Mucosa of stomach (tissue), 1 donor: ENCODE measurements at regions not wholly inside any gene's neighbourhood (a gene's known extent, or its start where the extent isn't known, plus 50 kb on each side); places are given as distances from the start of the nearest gene placed in this dataset.

Source experiments
- H3K27me3 ChIP-seq: one replicate; pipeline ENCODE4 v1.7.0; 2013; ENCODE audit warnings: mild to moderate bottlenecking, low read length; ENCODE audit not compliant: control insufficient read depth, insufficient read depth
- H3K36me3 ChIP-seq: one replicate; pipeline ENCODE4 v1.7.0; 2013; ENCODE audit warnings: low read length; ENCODE audit not compliant: control insufficient read depth, insufficient read depth
- H3K4me1 ChIP-seq: one replicate; pipeline ENCODE4 v1.7.0; 2013; ENCODE audit warnings: mild to moderate bottlenecking, low read length; ENCODE audit not compliant: control insufficient read depth, insufficient read depth
- H3K4me3 ChIP-seq: one replicate; pipeline ENCODE4 v1.7.0; 2013; ENCODE audit warnings: low read length
- H3K9ac ChIP-seq: one replicate; pipeline ENCODE4 v1.7.0; 2013; ENCODE audit warnings: mild to moderate bottlenecking, low read length, moderate library complexity
- H3K9me3 ChIP-seq: one replicate; pipeline ENCODE4 v1.7.0; 2013; ENCODE audit warnings: mild to moderate bottlenecking, low read length, moderate library complexity; ENCODE audit not compliant: control insufficient read depth
- donor health status: Pancreatic carcinoma.

DNA sequence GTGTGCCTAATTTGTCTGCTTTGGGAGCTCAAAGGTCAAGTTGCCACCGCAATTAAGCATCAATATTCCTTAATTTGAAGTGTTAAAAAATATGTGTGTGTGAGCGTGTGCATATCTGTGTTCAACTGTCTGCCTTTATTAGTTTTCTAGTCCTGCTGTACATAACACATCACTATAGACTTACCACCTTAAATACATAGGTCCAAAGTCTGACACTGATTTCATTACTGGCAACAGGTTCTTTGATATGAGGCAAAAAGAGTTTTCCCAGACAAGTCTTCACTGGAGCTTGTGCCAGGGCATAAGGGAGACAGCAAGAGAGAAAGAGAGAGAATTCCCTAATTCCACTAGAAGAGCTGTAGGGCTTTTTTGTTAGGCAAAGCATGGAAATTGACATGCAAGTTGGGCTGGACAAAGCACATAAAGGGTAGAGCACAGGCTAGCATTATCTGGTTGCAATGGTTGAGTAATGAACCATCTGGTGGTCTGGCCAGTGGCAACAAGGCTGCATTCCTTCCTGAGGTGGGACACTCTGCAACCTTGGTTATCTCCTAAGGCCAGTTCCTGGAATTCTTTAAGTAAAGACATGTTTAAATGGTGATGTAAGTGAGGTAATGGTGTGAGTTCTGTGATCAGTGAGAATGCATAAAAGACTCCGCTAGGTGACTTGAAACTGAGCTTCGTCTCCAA, 457.2 kb upstream of the ADAMTS5 start:
- no peaks in the 10 kb centered on the region for H3K9me3 ChIP-seq
- no peaks in the 10 kb centered on the region for H3K27me3 ChIP-seq
- H3K9ac ChIP-seq: no peak overlapping the region
- H3K4me1 ChIP-seq: no peaks in the 10 kb centered on the region
- no peaks in the 10 kb centered on the region for H3K36me3 ChIP-seq
- H3K4me3 ChIP-seq: no peak overlapping the region

DNA sequence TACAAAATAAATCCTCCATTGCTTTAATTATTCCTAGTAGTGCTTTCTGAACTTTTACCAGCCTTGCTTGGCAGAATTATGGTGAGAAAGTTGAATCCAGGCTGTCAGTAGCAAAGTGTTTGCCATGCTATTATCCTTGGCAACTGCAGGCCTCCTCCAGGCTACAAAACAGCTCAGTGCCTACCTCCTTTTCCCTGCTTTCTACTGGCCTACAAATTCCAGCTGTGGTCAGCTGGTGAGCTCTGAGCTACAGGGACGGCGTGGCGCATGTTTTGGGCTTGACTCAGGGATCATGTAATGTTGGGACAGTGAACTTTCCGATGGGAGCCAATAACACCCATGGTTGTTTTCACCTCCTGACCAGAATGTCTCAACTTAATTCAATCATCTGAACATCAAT, 456.1 kb upstream of the ADAMTS5 start:
- H3K9me3 ChIP-seq: no peaks in the 10 kb centered on the region
- no peaks in the 10 kb centered on the region for H3K27me3 ChIP-seq
- H3K4me1 ChIP-seq: no peaks in the 10 kb centered on the region
- no peak overlapping the region for H3K4me3 ChIP-seq
- no peaks in the 10 kb centered on the region for H3K36me3 ChIP-seq
- H3K9ac ChIP-seq: no peak overlapping the region

DNA sequence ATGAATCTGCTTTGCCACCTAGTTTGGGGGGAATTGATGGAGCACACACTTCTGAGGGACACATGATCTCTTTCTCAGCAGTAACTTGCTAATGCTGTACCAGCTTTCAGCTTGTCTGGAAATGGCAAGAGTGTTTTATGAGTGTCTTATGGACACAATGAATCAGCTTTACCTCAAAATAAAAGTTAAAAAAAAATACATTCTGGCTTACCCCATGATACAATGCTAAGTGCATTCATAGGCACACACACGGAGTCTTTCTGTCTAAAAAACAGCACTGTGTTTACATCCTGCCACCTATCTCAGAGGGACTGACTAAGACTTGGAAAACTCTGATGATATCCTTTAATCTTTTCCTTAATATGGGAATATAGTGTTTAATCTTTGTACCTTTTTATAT, 455.5 kb upstream of the ADAMTS5 start:
- no peaks in the 10 kb centered on the region for H3K4me1 ChIP-seq
- H3K36me3 ChIP-seq: no peaks in the 10 kb centered on the region
- H3K4me3 ChIP-seq: no peak overlapping the region
- H3K9me3 ChIP-seq: no peaks in the 10 kb centered on the region
- H3K9ac ChIP-seq: no peak overlapping the region
- H3K27me3 ChIP-seq: no peaks in the 10 kb centered on the region

DNA sequence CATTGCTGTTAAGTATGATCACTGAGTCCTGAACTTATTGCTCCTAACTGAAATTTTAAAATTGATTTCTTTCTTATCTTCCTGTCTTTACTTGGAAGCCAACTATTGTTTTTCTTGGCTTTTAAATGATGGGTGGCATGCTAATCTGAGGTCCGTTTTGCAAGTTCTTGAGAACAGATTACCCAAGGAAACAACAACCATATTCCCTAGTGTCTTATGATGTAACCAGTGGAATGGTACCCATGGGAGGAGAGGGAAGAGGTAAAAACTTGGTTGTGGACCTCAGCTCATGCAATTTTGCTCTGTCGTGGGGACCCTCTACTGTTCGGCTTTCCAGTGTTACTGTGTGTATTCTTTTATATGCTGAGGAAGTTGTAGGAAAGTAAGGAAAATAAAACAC, 454.8 kb upstream of the ADAMTS5 start:
- Histone ChIP-seq H3K9ac (no peak overlapping the region), H3K36me3 (no peaks in the 10 kb centered on the region), H3K4me1 (no peaks in the 10 kb centered on the region), H3K27me3 (no peaks in the 10 kb centered on the region), H3K9me3 (no peaks in the 10 kb centered on the region), H3K4me3 (no peak overlapping the region)

DNA sequence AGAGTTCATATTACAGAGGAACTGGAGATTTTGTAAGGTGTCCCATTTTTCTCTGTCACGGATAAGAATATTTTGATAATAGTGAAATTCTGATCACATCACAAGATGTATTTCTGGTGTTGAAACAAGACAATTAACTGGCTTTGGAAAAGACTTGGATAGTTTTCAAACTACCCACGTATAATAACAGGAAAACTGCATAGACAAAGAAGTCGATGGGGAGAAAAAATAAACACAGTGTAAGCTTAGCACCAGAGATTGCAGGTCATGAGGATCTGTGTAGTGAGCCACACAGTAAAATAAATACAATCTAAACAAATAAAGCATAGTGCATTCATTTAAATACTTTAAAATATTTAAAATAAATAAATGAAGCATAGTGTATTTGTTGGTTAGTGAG, 452.3 kb upstream of the ADAMTS5 start:
- Histone ChIP-seq H3K9me3 (no peaks in the 10 kb centered on the region), H3K4me1 (no peaks in the 10 kb centered on the region), H3K9ac (no peak overlapping the region), H3K4me3 (no peak overlapping the region), H3K27me3 (no peaks in the 10 kb centered on the region), H3K36me3 (no peaks in the 10 kb centered on the region)

DNA sequence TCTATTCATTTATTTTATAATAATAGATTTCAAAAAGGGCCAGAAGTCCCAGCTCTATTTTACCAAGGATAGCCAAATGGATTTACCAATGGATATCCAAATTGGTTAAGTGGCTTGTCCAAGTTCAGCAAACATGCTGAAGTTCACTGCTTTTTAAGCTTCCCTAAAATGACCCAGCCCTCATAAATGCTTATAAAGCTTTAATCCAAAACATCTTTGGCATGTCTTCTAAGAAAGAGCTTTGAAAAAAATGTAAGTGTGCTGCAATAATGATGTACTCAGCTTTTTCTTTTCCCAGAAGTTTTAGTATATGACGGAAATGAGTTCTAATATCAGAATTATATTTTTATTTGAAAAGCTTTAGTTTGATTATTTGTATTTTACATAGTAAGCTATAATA, 451.5 kb upstream of the ADAMTS5 start:
- no peaks in the 10 kb centered on the region for H3K9me3 ChIP-seq
- H3K4me3 ChIP-seq: no peak overlapping the region
- H3K4me1 ChIP-seq: no peaks in the 10 kb centered on the region
- no peaks in the 10 kb centered on the region for H3K36me3 ChIP-seq
- no peak overlapping the region for H3K9ac ChIP-seq
- no peaks in the 10 kb centered on the region for H3K27me3 ChIP-seq

DNA sequence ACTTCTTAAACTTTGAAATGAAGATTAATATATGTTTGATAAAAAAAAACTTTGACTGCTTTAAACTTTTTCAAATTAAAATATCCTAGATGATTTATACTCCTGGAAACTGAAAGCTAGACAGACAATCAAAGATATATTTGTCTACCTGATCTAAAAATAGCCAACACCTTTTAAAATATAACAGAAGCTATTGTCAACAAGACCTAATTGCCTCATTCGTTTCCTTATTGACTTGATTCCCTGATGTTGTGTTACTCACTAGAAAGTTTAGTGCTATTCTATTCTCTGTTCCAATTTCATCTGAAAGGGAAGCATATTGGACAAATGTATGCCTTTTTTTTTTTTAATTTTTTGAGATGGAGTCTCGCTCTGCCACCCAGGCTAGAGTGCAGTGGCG, 445.6 kb upstream of the ADAMTS5 start:
- Histone ChIP-seq H3K9me3 (no peaks in the 10 kb centered on the region), H3K27me3 (no peaks in the 10 kb centered on the region), H3K36me3 (no peaks in the 10 kb centered on the region), H3K9ac (no peak overlapping the region), H3K4me3 (no peak overlapping the region), H3K4me1 (peaks cover 4% of the 10 kb centered on the region)

DNA sequence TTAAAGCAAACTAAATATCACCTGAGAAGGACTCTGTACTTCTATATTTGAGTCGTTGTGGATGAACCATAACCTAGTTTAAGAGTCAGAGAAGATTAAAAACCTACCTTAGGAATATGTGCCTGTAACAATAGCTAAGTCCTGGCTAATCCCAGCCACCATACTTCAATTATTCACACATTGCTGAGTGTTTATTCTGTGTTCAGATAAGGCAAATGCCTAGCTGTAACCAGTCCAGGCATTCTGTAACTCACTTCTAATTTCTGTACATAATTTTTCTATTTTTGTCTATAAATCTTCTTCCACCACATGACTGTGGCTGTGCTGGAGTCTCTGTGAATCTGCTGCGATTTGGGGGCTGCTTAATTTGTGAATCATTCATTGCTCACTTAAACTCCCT, 441.9 kb upstream of the ADAMTS5 start:
- H3K36me3 ChIP-seq: no peaks in the 10 kb centered on the region
- H3K9me3 ChIP-seq: no peaks in the 10 kb centered on the region
- peaks cover 4% of the 10 kb centered on the region for H3K4me1 ChIP-seq
- no peak overlapping the region for H3K4me3 ChIP-seq
- no peaks in the 10 kb centered on the region for H3K27me3 ChIP-seq
- no peak overlapping the region for H3K9ac ChIP-seq

DNA sequence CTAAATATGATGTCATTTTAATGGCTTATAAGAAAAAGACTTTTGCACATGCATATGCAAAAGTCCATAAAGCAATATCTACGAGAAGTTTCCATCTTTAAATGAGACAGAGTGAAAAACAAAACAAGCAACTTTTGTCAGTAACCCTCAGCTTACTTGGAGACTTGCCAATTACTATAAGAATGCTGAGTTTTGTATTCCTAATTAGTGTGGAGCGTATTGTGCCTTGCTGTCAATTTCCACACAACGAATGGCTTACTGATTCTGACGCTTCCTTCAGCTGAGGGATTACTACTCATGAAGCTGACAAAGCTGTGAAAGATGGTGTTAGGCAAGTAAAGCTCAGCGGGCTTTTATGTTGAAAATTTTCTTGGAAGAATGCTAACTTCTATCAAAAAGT, 440.4 kb upstream of the ADAMTS5 start:
- Histone ChIP-seq H3K27me3 (no peaks in the 10 kb centered on the region), H3K9me3 (no peaks in the 10 kb centered on the region), H3K4me3 (no peak overlapping the region), H3K36me3 (no peaks in the 10 kb centered on the region), H3K9ac (no peak overlapping the region), H3K4me1 (peaks cover 4% of the 10 kb centered on the region)

DNA sequence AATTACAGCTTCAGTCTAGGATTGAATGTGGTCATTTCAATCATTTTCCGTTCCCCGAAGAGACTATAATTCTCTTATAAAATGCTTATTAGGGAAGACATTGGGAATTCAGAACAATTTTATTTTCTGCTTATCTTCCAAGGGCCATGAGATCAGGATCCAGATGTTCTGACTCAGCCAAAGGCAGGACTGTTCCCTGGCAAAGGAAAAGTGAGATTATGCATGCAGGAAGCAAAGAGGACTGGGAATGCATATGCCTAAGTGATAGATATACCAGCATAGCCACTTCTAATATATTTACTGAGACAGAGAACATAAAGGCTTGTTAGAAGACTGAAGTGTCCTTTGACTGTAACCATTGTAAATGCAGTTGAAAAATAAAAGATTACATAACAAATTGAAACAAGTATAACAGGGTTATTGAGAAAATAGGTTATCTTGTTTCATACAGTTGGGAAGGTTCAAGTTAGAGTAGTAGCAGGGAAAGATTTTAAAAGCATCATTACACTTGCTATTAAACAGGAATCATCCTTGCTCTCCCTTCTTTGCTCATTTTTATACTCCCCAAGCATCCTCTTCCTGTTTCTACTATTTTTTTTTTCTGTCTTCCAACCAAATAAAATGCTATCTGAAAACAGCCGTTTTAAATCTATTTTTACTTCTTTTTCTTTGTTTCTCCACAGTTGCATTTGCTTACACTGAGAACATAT, 439.6 kb upstream of the ADAMTS5 start:
- Histone ChIP-seq H3K4me1 (peaks cover 4% of the 10 kb centered on the region), H3K36me3 (no peaks in the 10 kb centered on the region), H3K9ac (no peak overlapping the region), H3K27me3 (no peaks in the 10 kb centered on the region), H3K4me3 (no peak overlapping the region), H3K9me3 (no peaks in the 10 kb centered on the region)

DNA sequence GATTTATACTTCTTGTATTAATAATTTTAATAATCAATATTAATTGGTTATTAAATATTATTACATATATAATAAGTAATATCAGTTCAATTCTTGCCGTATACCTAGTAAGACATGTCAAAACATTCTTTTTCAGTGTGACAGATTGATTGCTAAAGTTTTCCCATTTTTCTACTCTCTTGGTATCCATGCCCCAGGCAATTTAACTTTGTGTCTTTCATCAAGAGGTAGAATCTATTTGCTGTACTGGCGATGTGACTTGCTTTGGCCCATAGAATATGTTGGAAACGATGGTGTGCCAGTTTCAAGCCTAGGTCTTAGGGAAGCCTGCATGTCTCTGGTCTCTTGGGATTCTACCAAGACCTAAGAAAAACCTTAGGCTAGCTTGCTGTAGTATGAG, 436.1 kb upstream of the ADAMTS5 start:
- Histone ChIP-seq H3K4me1 (no peaks in the 10 kb centered on the region), H3K27me3 (no peaks in the 10 kb centered on the region), H3K36me3 (no peaks in the 10 kb centered on the region), H3K9me3 (no peaks in the 10 kb centered on the region), H3K4me3 (no peak overlapping the region), H3K9ac (no peak overlapping the region)

DNA sequence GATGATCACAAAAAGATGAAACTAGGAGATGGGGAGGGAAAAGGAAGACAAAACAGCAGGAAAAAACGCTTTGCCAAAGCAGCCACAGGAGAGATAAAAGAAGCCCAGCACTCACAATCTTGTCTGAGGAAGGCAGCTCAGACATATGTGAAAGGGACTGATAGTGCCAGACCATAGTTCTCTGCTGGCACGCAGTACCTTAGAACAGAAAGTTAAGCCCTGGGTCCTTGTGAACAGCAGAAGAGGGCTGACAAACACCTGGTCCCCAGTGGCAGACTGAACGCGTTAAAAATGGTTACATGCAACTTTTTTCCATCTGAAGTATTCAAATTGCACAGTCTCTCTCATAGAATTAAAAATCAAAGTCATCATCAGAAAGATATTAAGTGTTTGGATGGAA, 433.2 kb upstream of the ADAMTS5 start:
- no peaks in the 10 kb centered on the region for H3K9me3 ChIP-seq
- no peak overlapping the region for H3K9ac ChIP-seq
- H3K4me1 ChIP-seq: no peaks in the 10 kb centered on the region
- H3K4me3 ChIP-seq: no peak overlapping the region
- no peaks in the 10 kb centered on the region for H3K27me3 ChIP-seq
- no peaks in the 10 kb centered on the region for H3K36me3 ChIP-seq
